DOHH2 (cell line): ENCODE measurements at regions not wholly inside any gene's neighbourhood (a gene's known extent, or its start where the extent isn't known, plus 50 kb on each side); places are given as distances from the start of the nearest gene placed in this dataset.
A peak's percentile ranks its signal among the peaks of the same experiment; 100 is the strongest.

Experiments
- H3F3A ChIP-seq: fragments of 200-600 bp; sonication (generic), shearing (Covaris generic); 2 replicates; pipeline ENCODE4 v1.6.0; 2016; ENCODE audit warnings: antibody characterized with exemption, mild to moderate bottlenecking; ENCODE audit not compliant: control insufficient read depth, insufficient read depth
- H3K27ac ChIP-seq: fragments of 200-600 bp; sonication (generic); 2 replicates; pipeline ENCODE4 v1.5.1; 2014; ENCODE audit warnings: low read depth, mild to moderate bottlenecking, low read length, moderate library complexity
- H3K27me3 ChIP-seq: fragments of 200-600 bp; sonication (generic); 2 replicates; pipeline ENCODE4 v1.6.1; 2014; ENCODE audit warnings: mild to moderate bottlenecking, low read length, mixed read lengths; ENCODE audit not compliant: control insufficient read depth
- H3K36me3 ChIP-seq: fragments of 200-600 bp; sonication (generic); 2 replicates; pipeline ENCODE4 v1.6.1; 2014; ENCODE audit warnings: mild to moderate bottlenecking, low read length, moderate library complexity, mixed read lengths; ENCODE audit not compliant: control insufficient read depth
- H3K4me1 ChIP-seq: fragments of 200-600 bp; sonication (generic); 2 replicates; pipeline ENCODE4 v1.6.1; 2014; ENCODE audit warnings: mild to moderate bottlenecking, low read length, mixed read lengths; ENCODE audit not compliant: control insufficient read depth
- H3K4me2 ChIP-seq: fragments of 200-600 bp; sonication (generic); 2 replicates; pipeline ENCODE4 v1.6.0; 2014; ENCODE audit warnings: mild to moderate bottlenecking, low read length, moderate library complexity
- H3K4me3 ChIP-seq: fragments of 200-600 bp; sonication (generic); 2 replicates; pipeline ENCODE4 v1.5.1; 2014; ENCODE audit warnings: mild to moderate bottlenecking, low read length, mixed read lengths
- H3K79me2 ChIP-seq: fragments of 200-600 bp; sonication (generic); 2 replicates; pipeline ENCODE4 v1.6.1; 2014; ENCODE audit warnings: mild to moderate bottlenecking, low read length, mixed read lengths; ENCODE audit not compliant: control insufficient read depth
- H3K9me2 ChIP-seq: fragments of 200-600 bp; sonication (generic); replicated peaks from 2 replicates; pipeline ENCODE4 v1.6.1; 2014; ENCODE audit warnings: mild to moderate bottlenecking, low read length, mixed read lengths; ENCODE audit not compliant: control insufficient read depth
- H3K9me3 ChIP-seq: fragments of 200-600 bp; sonication (generic); 2 replicates; pipeline ENCODE4 v1.6.1; 2014; ENCODE audit warnings: antibody characterized with exemption, low read length, mixed read lengths; ENCODE audit not compliant: control insufficient read depth, insufficient read depth
- H4K20me1 ChIP-seq: fragments of 200-600 bp; sonication (generic); 2 replicates; pipeline ENCODE4 v1.6.0; 2014; ENCODE audit warnings: low read depth, mild to moderate bottlenecking, antibody characterized with exemption, low read length, moderate library complexity; ENCODE audit not compliant: control insufficient read depth, insufficient read depth
- CTCF ChIP-seq: fragments of 200-600 bp; sonication (generic); IDR thresholded peaks from one replicate; pipeline ENCODE4 v1.5.1; 2014; ENCODE audit warnings: antibody characterized with exemption, mild to moderate bottlenecking, low read depth, low read length; ENCODE audit not compliant: poor library complexity, severe bottlenecking
- EZH2phosphoT487 ChIP-seq: fragments of 200-600 bp; sonication (generic); IDR thresholded peaks from 2 replicates; pipeline ENCODE4 v1.6.1; 2017; ENCODE audit warnings: borderline replicate concordance, mild to moderate bottlenecking, antibody characterized with exemption, low read length, moderate library complexity, mixed read lengths

DNA sequence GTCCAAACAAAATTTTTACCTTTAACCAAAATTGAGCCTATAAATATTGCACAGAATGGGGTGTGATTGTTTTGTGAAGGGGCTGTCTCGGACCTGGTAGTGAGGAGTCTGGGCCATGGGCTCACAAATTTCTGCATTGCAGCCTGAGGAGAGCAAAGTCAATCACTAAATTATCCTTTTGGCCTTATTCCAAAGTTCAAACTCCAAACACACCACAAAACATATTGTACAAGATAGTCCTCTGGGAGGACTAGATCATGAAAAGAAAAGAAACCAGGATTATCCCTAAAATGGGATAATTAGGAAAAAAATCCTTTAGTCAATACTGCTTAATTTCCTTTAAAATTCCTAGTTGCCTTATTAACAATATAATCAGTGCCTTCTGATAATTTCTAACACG, 115.5 kb downstream of the BUB3 start:
- no peak overlapping the region for H3K27ac ChIP-seq
- H3K9me2 ChIP-seq = no peaks in the 10 kb centered on the region
- no peaks in the 10 kb centered on the region for H3K36me3 ChIP-seq
- H3K4me2 ChIP-seq = no peak overlapping the region
- no peaks in the 10 kb centered on the region for H4K20me1 ChIP-seq
- no peaks in the 10 kb centered on the region for H3K79me2 ChIP-seq
- no peaks in the 10 kb centered on the region for H3K4me1 ChIP-seq
- no peak overlapping the region for H3K4me3 ChIP-seq
- H3K27me3 ChIP-seq = no peaks in the 10 kb centered on the region
- H3F3A ChIP-seq = no peaks in the 10 kb centered on the region
- TF ChIP-seq EZH2phosphoT487 = no peak
- TF ChIP-seq CTCF = no peak
- H3K9me3 ChIP-seq = no peaks in the 10 kb centered on the region

- no peak overlapping the region for H3K4me3 ChIP-seq
- no peaks in the 10 kb centered on the region for H3K79me2 ChIP-seq
- no peaks in the 10 kb centered on the region for H3F3A ChIP-seq
- TF ChIP-seq EZH2phosphoT487 (no peak), CTCF (no peak)
- H3K36me3 ChIP-seq = no peaks in the 10 kb centered on the region
- H3K4me1 ChIP-seq = no peaks in the 10 kb centered on the region
- no peaks in the 10 kb centered on the region for H3K9me2 ChIP-seq
- H3K27me3 ChIP-seq = no peaks in the 10 kb centered on the region
- no peak overlapping the region for H3K27ac ChIP-seq
- H4K20me1 ChIP-seq = no peaks in the 10 kb centered on the region
- H3K9me3 ChIP-seq = no peaks in the 10 kb centered on the region
- no peak overlapping the region for H3K4me2 ChIP-seq
Measured at GRCh38 chr10:123270221-123270620, 116.0 kb downstream of the BUB3 start.

GRCh38 chr10:123270806-123271205, 116.6 kb downstream of the BUB3 start:
- H3K4me2 ChIP-seq = no peak overlapping the region
- H4K20me1 ChIP-seq = no peaks in the 10 kb centered on the region
- no peaks in the 10 kb centered on the region for H3K27me3 ChIP-seq
- H3K36me3 ChIP-seq = no peaks in the 10 kb centered on the region
- no peaks in the 10 kb centered on the region for H3F3A ChIP-seq
- H3K9me3 ChIP-seq = no peaks in the 10 kb centered on the region
- no peak overlapping the region for H3K27ac ChIP-seq
- no peak for TF ChIP-seq CTCF
- no peak for TF ChIP-seq EZH2phosphoT487
- no peaks in the 10 kb centered on the region for H3K79me2 ChIP-seq
- no peaks in the 10 kb centered on the region for H3K9me2 ChIP-seq
- H3K4me3 ChIP-seq = no peak overlapping the region
- no peaks in the 10 kb centered on the region for H3K4me1 ChIP-seq

DNA sequence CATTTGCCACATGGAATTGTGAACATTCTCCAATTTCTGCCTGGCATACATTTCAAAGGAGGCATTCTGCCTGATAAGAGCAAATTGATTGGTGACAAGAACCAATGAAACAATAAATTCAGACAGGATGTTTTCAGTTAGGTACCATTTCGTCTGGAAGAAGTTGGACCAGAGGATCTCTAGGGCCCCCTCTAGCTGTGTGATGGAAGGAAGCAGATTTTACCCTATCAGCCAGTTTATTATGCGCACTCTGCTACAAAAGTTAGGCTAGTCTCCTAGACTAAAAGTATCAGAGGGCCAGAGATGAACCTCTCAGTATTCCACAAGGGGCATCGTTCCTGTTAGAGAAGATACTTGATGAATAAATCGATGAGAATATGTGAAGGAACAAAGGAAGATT, 118.0 kb downstream of the BUB3 start:
- Histone ChIP-seq H3K4me1 (no peaks in the 10 kb centered on the region), H3K36me3 (no peaks in the 10 kb centered on the region), H3K9me3 (no peaks in the 10 kb centered on the region), H3K4me2 (no peak overlapping the region), H3F3A (no peaks in the 10 kb centered on the region), H3K9me2 (no peaks in the 10 kb centered on the region), H3K27ac (no peak overlapping the region), H3K4me3 (no peak overlapping the region), H3K27me3 (no peaks in the 10 kb centered on the region), H4K20me1 (no peaks in the 10 kb centered on the region), H3K79me2 (no peaks in the 10 kb centered on the region)
- TF ChIP-seq EZH2phosphoT487 (no peak), CTCF (peak; percentile 26)
